Fibroblast of lung (primary cell): ENCODE measurements at regions not wholly inside any gene's neighbourhood (a gene's known extent, or its start where the extent isn't known, plus 50 kb on each side); places are given as distances from the start of the nearest gene placed in this dataset.

Experiments
- CTCF ChIP-seq, 2 donors: IDR thresholded peaks in 1 of 2; conservative IDR thresholded peaks in 1 of 2; 1 replicate in 1 of 2; 2 replicates in 1 of 2; pipeline ENCODE4 v1.5.1; 2011 to 2012; ENCODE audit warnings: low read length in 2 of 2, control low read depth in 1 of 2, inconsistent platforms in 1 of 2, low read depth in 1 of 2, mild to moderate bottlenecking in 1 of 2
- EZH2 ChIP-seq: IDR thresholded peaks from 2 replicates; pipeline ENCODE4 v1.5.1; 2012; ENCODE audit warnings: low read length, control low read depth, mild to moderate bottlenecking; ENCODE audit errors: missing control alignments

- TF ChIP-seq CTCF (conservative IDR thresholded peaks at IDR 0.05 in 1 of 2, IDR thresholded peaks at IDR 0.05 in 1 of 2; ENCODE audit: low read depth in 1 of 2, low read length in 2 of 2) (no peak), EZH2 (no peak)
These were observed 121.4 kb upstream of the LY86 start for GRCh38 chr6:6466967-6467761.
